B cell (primary cell): ENCODE measurements at regions not wholly inside any gene's neighbourhood (a gene's known extent, or its start where the extent isn't known, plus 50 kb on each side); places are given as distances from the start of the nearest gene placed in this dataset.

ENCODE experiments used
- EZH2 ChIP-seq: IDR thresholded peaks from 2 replicates; pipeline ENCODE4 v1.6.1; 2012; ENCODE audit warnings: borderline replicate concordance, low read depth, mild to moderate bottlenecking, moderate library complexity, low read length; ENCODE audit not compliant: insufficient read depth, poor library complexity, severe bottlenecking
- TF ChIP-seq, protein P1 (sequence below): fragments of 200-600 bp; IDR thresholded peaks from one replicate; pipeline ENCODE4 v1.8.0; 2022; ENCODE audit warnings: antibody characterized with exemption, mild to moderate bottlenecking

DNA sequence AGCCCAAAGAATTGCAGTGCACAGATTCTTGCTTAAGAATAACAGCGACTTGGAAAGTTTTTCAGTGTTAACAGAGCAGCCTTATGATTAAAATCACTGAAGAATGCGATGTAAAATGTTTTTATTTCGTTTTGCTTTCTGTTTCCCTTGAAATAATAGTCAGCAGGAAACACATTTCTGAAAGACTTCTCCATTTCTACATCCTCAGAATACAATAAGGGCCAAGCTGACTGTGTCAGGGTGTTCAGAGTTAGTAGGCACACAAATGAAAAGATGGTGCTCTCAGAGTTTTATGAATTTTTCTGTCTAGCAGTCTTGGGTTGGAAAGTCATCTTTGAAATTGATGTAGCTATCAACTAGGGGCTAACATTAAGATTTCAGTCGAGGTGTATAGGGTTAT is 582.9 kb upstream of the RBFOX1 start:
- TF ChIP-seq, protein P1, sequence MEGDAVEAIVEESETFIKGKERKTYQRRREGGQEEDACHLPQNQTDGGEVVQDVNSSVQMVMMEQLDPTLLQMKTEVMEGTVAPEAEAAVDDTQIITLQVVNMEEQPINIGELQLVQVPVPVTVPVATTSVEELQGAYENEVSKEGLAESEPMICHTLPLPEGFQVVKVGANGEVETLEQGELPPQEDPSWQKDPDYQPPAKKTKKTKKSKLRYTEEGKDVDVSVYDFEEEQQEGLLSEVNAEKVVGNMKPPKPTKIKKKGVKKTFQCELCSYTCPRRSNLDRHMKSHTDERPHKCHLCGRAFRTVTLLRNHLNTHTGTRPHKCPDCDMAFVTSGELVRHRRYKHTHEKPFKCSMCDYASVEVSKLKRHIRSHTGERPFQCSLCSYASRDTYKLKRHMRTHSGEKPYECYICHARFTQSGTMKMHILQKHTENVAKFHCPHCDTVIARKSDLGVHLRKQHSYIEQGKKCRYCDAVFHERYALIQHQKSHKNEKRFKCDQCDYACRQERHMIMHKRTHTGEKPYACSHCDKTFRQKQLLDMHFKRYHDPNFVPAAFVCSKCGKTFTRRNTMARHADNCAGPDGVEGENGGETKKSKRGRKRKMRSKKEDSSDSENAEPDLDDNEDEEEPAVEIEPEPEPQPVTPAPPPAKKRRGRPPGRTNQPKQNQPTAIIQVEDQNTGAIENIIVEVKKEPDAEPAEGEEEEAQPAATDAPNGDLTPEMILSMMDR, result no peak
- no peak for TF ChIP-seq EZH2
